NCI-H1930 (cell line): ENCODE measurements at regions not wholly inside any gene's neighbourhood (a gene's known extent, or its start where the extent isn't known, plus 50 kb on each side); places are given as distances from the start of the nearest gene placed in this dataset.
"Not testable (repeated sequence)": the region's sequence is repeated elsewhere in the genome, so short reads cannot be mapped to it uniquely, and the experiment has no call there.

ENCODE experiments used
- DNase-seq, 2 experiments: peaks; one replicate each; lab custom pipeline; 2025; lab: John Stamatoyannopoulos, UW

- no peak for DNase-seq
Observed at GRCh38 chr2:56801770-56802169, 618.0 kb downstream of the CCDC85A start.

- DNase-seq = no peak
Observed at GRCh38 chr2:56803596-56803995, 619.8 kb downstream of the CCDC85A start.

GRCh38 chr2:56806924-56807323 lies 623.1 kb downstream of the CCDC85A start:
- no peak for DNase-seq

GRCh38 chr2:56807861-56808260 lies 624.1 kb downstream of the CCDC85A start:
- no peak for DNase-seq

GRCh38 chr2:56811401-56811800 lies 627.6 kb downstream of the CCDC85A start:
- DNase-seq = no peak

GRCh38 chr2:56812432-56812831 lies 628.6 kb downstream of the CCDC85A start:
- DNase-seq = no peak

- DNase-seq = no peak
Observed at GRCh38 chr2:56813490-56813889, 629.7 kb downstream of the CCDC85A start.

GRCh38 chr2:56816666-56817065 lies 632.9 kb downstream of the CCDC85A start:
- no peak for DNase-seq

- DNase-seq = no peak
Observed at GRCh38 chr2:56831780-56832179, 648.0 kb downstream of the CCDC85A start.

GRCh38 chr2:56834686-56835085 lies 650.9 kb downstream of the CCDC85A start:
- DNase-seq = no peak

GRCh38 chr2:56840009-56840408 lies 656.2 kb downstream of the CCDC85A start:
- DNase-seq = not testable (repeated sequence)

GRCh38 chr2:56860991-56861390 lies 677.2 kb downstream of the CCDC85A start:
- DNase-seq = no peak

- no peak for DNase-seq
Observed at GRCh38 chr2:56871644-56872043, 687.9 kb downstream of the CCDC85A start.

GRCh38 chr2:56874717-56875116 lies 690.9 kb downstream of the CCDC85A start:
- DNase-seq = no peak

- no peak for DNase-seq
Observed at GRCh38 chr2:56889738-56890137, 705.9 kb downstream of the CCDC85A start.

- DNase-seq = no peak
Observed at GRCh38 chr2:56892382-56892781, 708.6 kb downstream of the CCDC85A start.

GRCh38 chr2:56898986-56899385 lies 715.2 kb downstream of the CCDC85A start:
- DNase-seq = no peak

GRCh38 chr2:56912490-56912889 lies 728.7 kb downstream of the CCDC85A start:
- no peak for DNase-seq

- DNase-seq = no peak
Observed at GRCh38 chr2:56918790-56919189, 735.0 kb downstream of the CCDC85A start.

- no peak for DNase-seq
Observed at GRCh38 chr2:56933976-56934375, 750.2 kb downstream of the CCDC85A start.

- no peak for DNase-seq
Observed at GRCh38 chr2:56934866-56935265, 751.1 kb downstream of the CCDC85A start.

- no peak for DNase-seq
Observed at GRCh38 chr2:56940054-56940453, 756.3 kb downstream of the CCDC85A start.

- DNase-seq = no peak
Observed at GRCh38 chr2:56952871-56953270, 769.1 kb downstream of the CCDC85A start.

GRCh38 chr2:56960581-56960980 lies 776.8 kb downstream of the CCDC85A start:
- no peak for DNase-seq

- no peak for DNase-seq
Observed at GRCh38 chr2:56962673-56963072, 778.9 kb downstream of the CCDC85A start.
